SU-DHL-6 (cell line): ENCODE measurements at regions not wholly inside any gene's neighbourhood (a gene's known extent, or its start where the extent isn't known, plus 50 kb on each side); places are given as distances from the start of the nearest gene placed in this dataset.

Source experiments
- H2AFZ ChIP-seq: fragments of 200-600 bp; sonication (generic); 2 replicates; pipeline ENCODE4 v1.6.1; 2014; ENCODE audit warnings: low read depth, mild to moderate bottlenecking, moderate library complexity, mixed read lengths, antibody characterized with exemption, low read length; ENCODE audit not compliant: severe bottlenecking
- H3F3A ChIP-seq: fragments of 200-600 bp; shearing (Covaris generic); 2 replicates; pipeline ENCODE4 v1.6.0; 2016; ENCODE audit warnings: antibody characterized with exemption, mild to moderate bottlenecking; ENCODE audit not compliant: insufficient read depth
- H3K27ac ChIP-seq: fragments of 200-600 bp; sonication (generic); 2 replicates; pipeline ENCODE4 v1.5.1; 2016; ENCODE audit warnings: low read depth, mild to moderate bottlenecking, low read length, moderate library complexity, mixed read lengths
- H3K27me3 ChIP-seq: fragments of 200-600 bp; sonication (generic), shearing (Covaris generic); 2 replicates; pipeline ENCODE4 v1.6.0; 2014; ENCODE audit warnings: mild to moderate bottlenecking, low read length
- H3K36me3 ChIP-seq: fragments of 200-600 bp; sonication (generic); 2 replicates; pipeline ENCODE4 v1.6.1; 2014; ENCODE audit warnings: mild to moderate bottlenecking, low read length, mixed read lengths
- H3K4me2 ChIP-seq: fragments of 300-600, 200-600 bp; shearing (Covaris generic), sonication (generic); 2 replicates; pipeline ENCODE4 v1.6.0; 2014; ENCODE audit warnings: low read length, low read depth, mild to moderate bottlenecking; ENCODE audit not compliant: poor library complexity, severe bottlenecking
- H3K4me3 ChIP-seq: fragments of 200-600 bp; sonication (generic); 2 replicates; pipeline ENCODE4 v1.5.1; 2014; ENCODE audit warnings: antibody characterized with exemption, low read length, mild to moderate bottlenecking, mixed read lengths; ENCODE audit not compliant: insufficient read depth, poor library complexity, severe bottlenecking
- H3K79me2 ChIP-seq: fragments of 200-600 bp; sonication (generic); 2 replicates; pipeline ENCODE4 v1.6.1; 2014; ENCODE audit warnings: mild to moderate bottlenecking, low read length, moderate library complexity; ENCODE audit not compliant: insufficient read depth
- H3K9ac ChIP-seq: fragments of 200-600 bp; sonication (generic); 2 replicates; pipeline ENCODE4 v1.7.0; 2014; ENCODE audit warnings: mild to moderate bottlenecking, low read length
- H3K9me2 ChIP-seq: fragments of 200-600 bp; sonication (generic); replicated peaks from 2 replicates; pipeline ENCODE4 v1.6.1; 2014; ENCODE audit warnings: low read length; ENCODE audit not compliant: insufficient read depth
- H3K9me3 ChIP-seq: fragments of 200-600 bp; sonication (generic); 2 replicates; pipeline ENCODE4 v1.6.1; 2014; ENCODE audit warnings: low read length, mixed read lengths; ENCODE audit not compliant: insufficient read depth
- H4K20me1 ChIP-seq: fragments of 200-600 bp; sonication (generic); 2 replicates; pipeline ENCODE4 v1.6.1; 2014; ENCODE audit warnings: low read depth, mild to moderate bottlenecking, antibody characterized with exemption, low read length, moderate library complexity, mixed read lengths
- EZH2phosphoT487 ChIP-seq: fragments of 200-600 bp; sonication (generic), shearing (Covaris generic); conservative IDR thresholded peaks from 2 replicates; pipeline ENCODE4 v1.6.1; 2018; ENCODE audit warnings: mild to moderate bottlenecking, antibody characterized with exemption, low read length, moderate library complexity, mixed read lengths
- TF ChIP-seq, protein P1 (sequence below): fragments of 200-600 bp; sonication (generic); IDR thresholded peaks from one replicate; pipeline ENCODE4 v1.5.1; 2017; ENCODE audit warnings: antibody characterized with exemption, mild to moderate bottlenecking, low read length, moderate library complexity; ENCODE audit not compliant: insufficient read depth, poor library complexity, severe bottlenecking

DNA sequence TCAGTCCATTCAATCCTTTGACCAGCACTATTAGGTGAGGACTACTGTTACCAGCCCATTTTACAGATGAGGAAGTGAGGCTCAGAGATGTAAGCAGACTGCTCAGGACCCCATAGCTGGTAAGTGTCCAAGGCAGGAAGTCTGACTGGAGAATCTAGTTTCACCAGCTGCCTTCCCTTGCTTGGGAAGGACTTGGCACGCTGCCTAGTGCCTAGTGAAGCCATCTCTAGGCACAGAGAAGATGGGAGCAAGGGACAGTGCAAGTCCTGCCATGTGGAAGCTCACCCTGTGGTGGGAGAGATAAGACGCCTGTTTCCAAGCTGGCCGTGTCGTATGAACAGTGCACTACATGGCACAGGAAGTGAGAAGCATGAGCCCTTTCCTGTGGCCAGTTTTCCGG, 111.8 kb upstream of the TMC3 start:
- Histone ChIP-seq H2AFZ (no peak overlapping the region), H3K9me2 (no peaks in the 10 kb centered on the region), H3F3A (no peaks in the 10 kb centered on the region), H3K4me3 (no peak overlapping the region), H4K20me1 (no peaks in the 10 kb centered on the region), H3K36me3 (no peaks in the 10 kb centered on the region), H3K9me3 (no peaks in the 10 kb centered on the region), H3K27me3 (no peaks in the 10 kb centered on the region), H3K79me2 (no peaks in the 10 kb centered on the region), H3K9ac (no peak overlapping the region), H3K27ac (no peak overlapping the region), H3K4me2 (no peak overlapping the region)
- no peak for TF ChIP-seq EZH2phosphoT487
- TF ChIP-seq, protein P1, sequence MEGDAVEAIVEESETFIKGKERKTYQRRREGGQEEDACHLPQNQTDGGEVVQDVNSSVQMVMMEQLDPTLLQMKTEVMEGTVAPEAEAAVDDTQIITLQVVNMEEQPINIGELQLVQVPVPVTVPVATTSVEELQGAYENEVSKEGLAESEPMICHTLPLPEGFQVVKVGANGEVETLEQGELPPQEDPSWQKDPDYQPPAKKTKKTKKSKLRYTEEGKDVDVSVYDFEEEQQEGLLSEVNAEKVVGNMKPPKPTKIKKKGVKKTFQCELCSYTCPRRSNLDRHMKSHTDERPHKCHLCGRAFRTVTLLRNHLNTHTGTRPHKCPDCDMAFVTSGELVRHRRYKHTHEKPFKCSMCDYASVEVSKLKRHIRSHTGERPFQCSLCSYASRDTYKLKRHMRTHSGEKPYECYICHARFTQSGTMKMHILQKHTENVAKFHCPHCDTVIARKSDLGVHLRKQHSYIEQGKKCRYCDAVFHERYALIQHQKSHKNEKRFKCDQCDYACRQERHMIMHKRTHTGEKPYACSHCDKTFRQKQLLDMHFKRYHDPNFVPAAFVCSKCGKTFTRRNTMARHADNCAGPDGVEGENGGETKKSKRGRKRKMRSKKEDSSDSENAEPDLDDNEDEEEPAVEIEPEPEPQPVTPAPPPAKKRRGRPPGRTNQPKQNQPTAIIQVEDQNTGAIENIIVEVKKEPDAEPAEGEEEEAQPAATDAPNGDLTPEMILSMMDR, result no peak

- H3K27ac ChIP-seq, result no peak overlapping the region
- no peaks in the 10 kb centered on the region for H4K20me1 ChIP-seq
- H3K4me3 ChIP-seq, result no peak overlapping the region
- no peaks in the 10 kb centered on the region for H3K36me3 ChIP-seq
- no peak overlapping the region for H3K4me2 ChIP-seq
- H3K27me3 ChIP-seq, result no peaks in the 10 kb centered on the region
- H2AFZ ChIP-seq, result no peak overlapping the region
- TF ChIP-seq, protein P1, result no peak
- H3K9ac ChIP-seq, result no peak overlapping the region
- H3K79me2 ChIP-seq, result no peaks in the 10 kb centered on the region
- H3K9me3 ChIP-seq, result no peaks in the 10 kb centered on the region
- H3K9me2 ChIP-seq, result no peaks in the 10 kb centered on the region
- no peaks in the 10 kb centered on the region for H3F3A ChIP-seq
Observed at GRCh38 chr15:81484086-81484955, 110.3 kb upstream of the TMC3 start.

DNA sequence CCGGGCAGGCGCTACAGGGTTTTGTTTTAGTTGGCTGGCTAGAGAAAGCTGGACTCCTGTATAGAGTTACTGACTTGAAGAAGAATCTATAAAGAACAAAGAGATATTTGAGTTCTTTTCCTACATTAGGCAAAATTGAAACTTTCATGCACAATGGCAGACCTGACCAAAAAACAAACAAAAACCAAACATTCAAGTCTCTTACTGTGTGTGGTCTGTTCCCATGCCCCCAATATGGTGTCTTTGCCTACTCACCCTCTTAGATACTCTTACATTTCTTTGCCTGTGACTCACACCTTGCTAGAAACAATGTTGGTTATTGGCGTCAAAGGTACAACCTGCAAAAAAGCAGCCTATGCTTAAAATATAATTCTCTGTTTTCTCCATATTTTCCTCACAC, 109.5 kb upstream of the TMC3 start:
- Histone ChIP-seq H3K36me3 (no peaks in the 10 kb centered on the region), H3K4me3 (no peak overlapping the region), H4K20me1 (no peaks in the 10 kb centered on the region), H2AFZ (no peak overlapping the region), H3K79me2 (no peaks in the 10 kb centered on the region), H3K9me3 (no peaks in the 10 kb centered on the region), H3F3A (no peaks in the 10 kb centered on the region), H3K9ac (no peak overlapping the region), H3K27me3 (no peaks in the 10 kb centered on the region), H3K27ac (no peak overlapping the region), H3K9me2 (no peaks in the 10 kb centered on the region), H3K4me2 (no peak overlapping the region)
- TF ChIP-seq, protein P1, result no peak
- TF ChIP-seq EZH2phosphoT487, result no peak
